ENCODE measurements at regions not wholly inside any gene's neighbourhood (a gene's known extent, or its start where the extent isn't known, plus 50 kb on each side); places are given as distances from the start of the nearest gene placed in this dataset.
"Not testable (repeated sequence)": the region's sequence is repeated elsewhere in the genome, so short reads cannot be mapped to it uniquely, and the experiment has no call there.

DNA sequence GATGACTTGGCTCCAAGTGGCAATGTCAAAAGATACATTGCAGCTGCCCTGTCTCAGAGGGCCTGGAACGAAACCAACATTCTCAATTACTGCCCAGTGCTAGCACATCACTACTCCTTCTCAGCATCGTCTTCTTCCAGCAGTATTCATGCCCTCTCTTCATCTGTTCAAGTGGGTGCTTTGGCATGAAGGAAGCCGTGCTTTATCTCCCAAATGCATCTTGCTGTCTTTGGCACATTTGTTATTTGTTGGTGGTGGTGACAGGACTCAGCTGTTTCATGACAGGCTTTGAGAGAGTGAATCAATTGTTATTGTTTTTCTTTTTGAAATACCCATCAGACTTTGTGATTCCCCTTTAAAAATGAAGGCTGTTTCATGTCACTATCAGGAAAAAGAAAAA, 1506.4 kb downstream of the KHDRBS2 start:
- TF ChIP-seq, protein P1, sequence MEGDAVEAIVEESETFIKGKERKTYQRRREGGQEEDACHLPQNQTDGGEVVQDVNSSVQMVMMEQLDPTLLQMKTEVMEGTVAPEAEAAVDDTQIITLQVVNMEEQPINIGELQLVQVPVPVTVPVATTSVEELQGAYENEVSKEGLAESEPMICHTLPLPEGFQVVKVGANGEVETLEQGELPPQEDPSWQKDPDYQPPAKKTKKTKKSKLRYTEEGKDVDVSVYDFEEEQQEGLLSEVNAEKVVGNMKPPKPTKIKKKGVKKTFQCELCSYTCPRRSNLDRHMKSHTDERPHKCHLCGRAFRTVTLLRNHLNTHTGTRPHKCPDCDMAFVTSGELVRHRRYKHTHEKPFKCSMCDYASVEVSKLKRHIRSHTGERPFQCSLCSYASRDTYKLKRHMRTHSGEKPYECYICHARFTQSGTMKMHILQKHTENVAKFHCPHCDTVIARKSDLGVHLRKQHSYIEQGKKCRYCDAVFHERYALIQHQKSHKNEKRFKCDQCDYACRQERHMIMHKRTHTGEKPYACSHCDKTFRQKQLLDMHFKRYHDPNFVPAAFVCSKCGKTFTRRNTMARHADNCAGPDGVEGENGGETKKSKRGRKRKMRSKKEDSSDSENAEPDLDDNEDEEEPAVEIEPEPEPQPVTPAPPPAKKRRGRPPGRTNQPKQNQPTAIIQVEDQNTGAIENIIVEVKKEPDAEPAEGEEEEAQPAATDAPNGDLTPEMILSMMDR (IDR thresholded peaks at IDR 0.05) = not testable (repeated sequence)
- not testable (repeated sequence) for TF ChIP-seq POLR2A (IDR thresholded peaks at IDR 0.05)

Data from thyroid gland (tissue), 4 donors.